Effector CD4-positive, alpha-beta T cell (primary cell): ENCODE measurements at regions not wholly inside any gene's neighbourhood (a gene's known extent, or its start where the extent isn't known, plus 50 kb on each side); places are given as distances from the start of the nearest gene placed in this dataset.

Experiments
- DNase-seq: peaks from one replicate; pipeline ENCODE4 v3.0.0-alpha.2; 2020

- no peak for DNase-seq
These were observed 60.8 kb upstream of the GPR158 start for GRCh38 chr10:25114036-25114411.

GRCh38 chr10:25117757-25118156, 57.0 kb upstream of the GPR158 start:
- DNase-seq, result no peak

- no peak for DNase-seq
These were observed 54.6 kb upstream of the GPR158 start for GRCh38 chr10:25120188-25120587.
